Testis (tissue), 2 donors: ENCODE measurements at regions not wholly inside any gene's neighbourhood (a gene's known extent, or its start where the extent isn't known, plus 50 kb on each side); places are given as distances from the start of the nearest gene placed in this dataset.
"Not testable (repeated sequence)": the region's sequence is repeated elsewhere in the genome, so short reads cannot be mapped to it uniquely, and the experiment has no call there.

ENCODE experiments used
- DNase-seq: peaks from one replicate; pipeline ENCODE4 v3.0.0-alpha.2; 2019
- H3K27ac ChIP-seq, 2 donors: fragments of 200-600 bp; sonication (generic); one replicate each; pipeline ENCODE4 v1.5.1; 2019
- H3K27me3 ChIP-seq: fragments of 200-600 bp; sonication (generic); one replicate; pipeline ENCODE4 v1.5.1; 2019
- H3K36me3 ChIP-seq: fragments of 200-600 bp; sonication (generic); one replicate; pipeline ENCODE4 v1.5.1; 2017; ENCODE audit warnings: low read depth; ENCODE audit errors: missing control alignments
- H3K4me1 ChIP-seq: fragments of 200-600 bp; sonication (generic); one replicate; pipeline ENCODE4 v1.5.1; 2019
- H3K4me3 ChIP-seq, 2 donors: fragments of 200-600 bp; sonication (generic); one replicate each; pipeline ENCODE4 v1.5.1; 2017 to 2019
- H3K9me3 ChIP-seq: fragments of 200-600 bp; sonication (generic); one replicate; pipeline ENCODE4 v1.5.1; 2017
- POLR2A ChIP-seq: fragments of 450-650 bp; IDR thresholded peaks from one replicate; pipeline ENCODE4 v1.6.1; 2017; ENCODE audit warnings: antibody characterized with exemption, mild to moderate bottlenecking, moderate library complexity
- WGBS, 2 donors: methylation state at CpG; one replicate each; pipeline ENCODE4 v1.1.5; 2018; 5-methylcytosine and 5-hydroxymethylcytosine counted together
- intact Hi-C: fragments of 100-400 bp; cut with DNase I; formaldehyde crosslinking; loops from one replicate; pipeline ENCODE4 v1.15.1; 2023; ENCODE audit warnings: low total_unique reads
- TF ChIP-seq, protein P1 (sequence below), 3 experiments: fragments of 450-650 bp in 2 of 3; fragments of 200-600 bp in 1 of 3; sonication (generic) in 1 of 3; IDR thresholded peaks; one replicate each; pipeline ENCODE4 v1.5.1; 2016 to 2019; ENCODE audit warnings: antibody characterized with exemption in 3 of 3, mild to moderate bottlenecking in 2 of 3, moderate library complexity in 1 of 3

DNA sequence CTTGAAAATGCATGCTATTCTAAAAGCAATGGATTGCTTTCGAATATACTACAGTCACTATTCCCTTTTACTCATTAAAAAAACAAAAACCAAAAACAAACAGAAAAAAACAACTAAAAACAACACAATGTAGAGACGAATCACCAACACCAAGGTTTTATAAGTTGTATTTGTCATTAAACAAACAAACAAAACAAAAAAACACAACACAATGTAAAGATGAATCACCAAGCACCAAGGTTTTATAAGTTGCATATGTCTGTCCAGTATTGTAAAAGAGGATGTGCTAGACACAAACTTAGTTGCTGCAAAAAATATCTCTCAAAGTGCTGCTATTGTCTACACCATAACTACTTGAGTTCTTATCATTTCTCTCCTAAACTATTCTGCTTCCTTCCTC, 1269.2 kb downstream of the EFNA5 start:
- WGBS, 2 donors, result 83 to 86% methylated on average over 2 of the region's 2 CpGs
- H3K4me3 ChIP-seq, result no peak overlapping the region
- TF ChIP-seq POLR2A, result no peak
- TF ChIP-seq, protein P1, sequence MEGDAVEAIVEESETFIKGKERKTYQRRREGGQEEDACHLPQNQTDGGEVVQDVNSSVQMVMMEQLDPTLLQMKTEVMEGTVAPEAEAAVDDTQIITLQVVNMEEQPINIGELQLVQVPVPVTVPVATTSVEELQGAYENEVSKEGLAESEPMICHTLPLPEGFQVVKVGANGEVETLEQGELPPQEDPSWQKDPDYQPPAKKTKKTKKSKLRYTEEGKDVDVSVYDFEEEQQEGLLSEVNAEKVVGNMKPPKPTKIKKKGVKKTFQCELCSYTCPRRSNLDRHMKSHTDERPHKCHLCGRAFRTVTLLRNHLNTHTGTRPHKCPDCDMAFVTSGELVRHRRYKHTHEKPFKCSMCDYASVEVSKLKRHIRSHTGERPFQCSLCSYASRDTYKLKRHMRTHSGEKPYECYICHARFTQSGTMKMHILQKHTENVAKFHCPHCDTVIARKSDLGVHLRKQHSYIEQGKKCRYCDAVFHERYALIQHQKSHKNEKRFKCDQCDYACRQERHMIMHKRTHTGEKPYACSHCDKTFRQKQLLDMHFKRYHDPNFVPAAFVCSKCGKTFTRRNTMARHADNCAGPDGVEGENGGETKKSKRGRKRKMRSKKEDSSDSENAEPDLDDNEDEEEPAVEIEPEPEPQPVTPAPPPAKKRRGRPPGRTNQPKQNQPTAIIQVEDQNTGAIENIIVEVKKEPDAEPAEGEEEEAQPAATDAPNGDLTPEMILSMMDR (IDR thresholded peaks at IDR 0.05), result no peak
- DNase-seq, result no peak
- H3K27me3 ChIP-seq, result no peaks in the 10 kb centered on the region
- no peaks in the 10 kb centered on the region for H3K9me3 ChIP-seq
- no peaks in the 10 kb centered on the region for H3K4me1 ChIP-seq
- H3K36me3 ChIP-seq, result no peaks in the 10 kb centered on the region
- intact Hi-C loops, result no loop called here
- H3K27ac ChIP-seq, result no peak overlapping the region

DNA sequence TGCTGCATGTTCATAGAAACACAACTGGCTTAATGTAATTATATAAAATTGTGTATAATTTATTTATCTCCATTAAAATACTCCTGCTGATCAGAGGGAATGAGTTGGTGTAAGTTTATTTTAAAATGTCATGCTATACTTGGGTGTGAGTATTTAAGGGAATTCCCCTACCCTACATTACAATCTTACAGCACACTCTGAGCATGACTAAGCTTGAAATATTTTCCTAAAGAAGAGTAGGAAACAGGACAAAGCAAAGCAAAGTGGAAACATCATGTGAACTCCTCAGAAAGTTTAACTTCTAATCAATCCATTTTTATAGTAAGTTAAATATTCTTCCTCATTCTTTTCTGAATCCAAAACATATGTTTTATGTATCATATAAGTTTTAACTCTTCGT, 1271.3 kb downstream of the EFNA5 start:
- WGBS, 2 donors, result 89% methylated on average over 1 of the region's 1 CpG
- no peaks in the 10 kb centered on the region for H3K27me3 ChIP-seq
- intact Hi-C loops, result no loop called here
- H3K4me1 ChIP-seq, result no peaks in the 10 kb centered on the region
- H3K4me3 ChIP-seq, result no peak overlapping the region
- no peak for DNase-seq
- H3K9me3 ChIP-seq, result no peaks in the 10 kb centered on the region
- TF ChIP-seq, protein P1 (IDR thresholded peaks at IDR 0.05), result no peak
- TF ChIP-seq POLR2A, result no peak
- H3K27ac ChIP-seq, result no peak overlapping the region
- no peaks in the 10 kb centered on the region for H3K36me3 ChIP-seq

DNA sequence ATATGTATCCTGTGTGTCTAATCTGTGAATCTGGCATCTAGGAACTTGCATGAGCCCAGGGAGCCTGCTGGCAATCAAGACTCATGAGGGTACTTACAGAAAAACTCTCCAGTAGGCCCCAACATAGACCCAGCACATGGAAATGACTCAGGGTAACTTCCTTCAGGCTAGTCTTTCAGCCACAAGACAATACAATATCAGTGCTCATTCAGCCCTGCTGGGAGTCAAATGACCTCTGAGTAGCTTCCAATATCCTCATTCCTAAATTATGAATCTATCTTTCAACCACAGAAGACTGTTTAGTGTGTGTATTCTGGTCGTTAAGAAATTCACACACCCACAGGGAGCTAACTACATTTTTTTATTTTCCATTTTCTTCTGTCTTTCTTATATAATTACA, 1273.0 kb downstream of the EFNA5 start:
- TF ChIP-seq, protein P1 (IDR thresholded peaks at IDR 0.05), result no peak
- no peak for TF ChIP-seq POLR2A
- intact Hi-C loops, result no loop called here
- no peaks in the 10 kb centered on the region for H3K36me3 ChIP-seq
- WGBS, 2 donors, result 34 to 43% methylated on average over 1 of the region's 1 CpG
- H3K9me3 ChIP-seq, result no peaks in the 10 kb centered on the region
- H3K27ac ChIP-seq, result no peak overlapping the region
- no peak for DNase-seq
- H3K4me3 ChIP-seq, result no peak overlapping the region
- H3K4me1 ChIP-seq, result no peaks in the 10 kb centered on the region
- no peaks in the 10 kb centered on the region for H3K27me3 ChIP-seq

DNA sequence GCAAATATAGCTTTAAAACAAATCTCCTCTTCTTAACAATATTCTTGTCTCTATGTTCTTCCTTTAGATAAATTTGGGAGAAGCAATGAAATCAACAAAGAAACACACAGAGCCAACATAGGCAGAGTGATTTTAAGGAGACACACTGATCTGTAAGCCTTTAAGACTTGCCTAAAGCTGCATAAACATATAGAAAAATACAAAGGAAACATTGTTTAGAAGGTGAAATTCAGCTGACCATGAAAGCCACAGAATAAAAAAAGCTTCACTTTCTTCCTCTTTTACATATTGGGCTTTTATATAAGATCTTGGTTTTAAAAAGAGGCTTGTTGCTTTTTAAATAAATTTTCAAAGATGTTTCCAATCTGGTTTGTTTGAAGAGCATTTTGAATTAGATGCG, 1277.5 kb downstream of the EFNA5 start:
- Histone ChIP-seq H3K9me3 (no peaks in the 10 kb centered on the region), H3K27ac (no peak overlapping the region), H3K4me1 (no peaks in the 10 kb centered on the region), H3K36me3 (no peaks in the 10 kb centered on the region), H3K4me3 (no peak overlapping the region), H3K27me3 (no peaks in the 10 kb centered on the region)
- intact Hi-C loops, result no loop called here
- 94 to 96% methylated on average over 1 of the region's 1 CpG for WGBS, 2 donors
- no peak for TF ChIP-seq POLR2A
- TF ChIP-seq, protein P1 (IDR thresholded peaks at IDR 0.05), result no peak
- no peak for DNase-seq

DNA sequence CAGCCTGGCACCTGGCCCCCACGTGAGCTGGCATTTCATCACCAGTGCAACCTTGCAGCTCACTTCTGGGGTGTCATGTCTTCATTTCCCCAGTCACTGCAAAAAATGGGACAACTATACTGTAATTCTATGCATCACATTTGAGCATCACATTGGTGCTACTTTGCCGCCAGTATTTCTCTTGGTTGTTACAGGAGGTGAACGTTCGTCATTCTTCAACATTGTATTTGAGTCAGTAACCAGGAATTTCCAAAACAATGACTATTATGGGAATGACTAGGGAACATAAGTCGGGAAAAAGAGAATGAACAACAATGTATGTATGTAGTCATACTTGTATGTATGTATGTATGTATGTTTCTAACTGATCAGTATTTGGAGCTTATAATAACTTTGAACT, 1278.0 kb downstream of the EFNA5 start:
- DNase-seq, result no peak
- no peak overlapping the region for H3K27ac ChIP-seq
- no peak for TF ChIP-seq POLR2A
- TF ChIP-seq, protein P1 (IDR thresholded peaks at IDR 0.05), result no peak
- intact Hi-C loops, result no loop called here
- no peaks in the 10 kb centered on the region for H3K36me3 ChIP-seq
- H3K27me3 ChIP-seq, result no peaks in the 10 kb centered on the region
- H3K9me3 ChIP-seq, result no peaks in the 10 kb centered on the region
- H3K4me3 ChIP-seq, result no peak overlapping the region
- WGBS, 2 donors, result 87 to 94% methylated on average over 5 of the region's 5 CpGs
- no peaks in the 10 kb centered on the region for H3K4me1 ChIP-seq

DNA sequence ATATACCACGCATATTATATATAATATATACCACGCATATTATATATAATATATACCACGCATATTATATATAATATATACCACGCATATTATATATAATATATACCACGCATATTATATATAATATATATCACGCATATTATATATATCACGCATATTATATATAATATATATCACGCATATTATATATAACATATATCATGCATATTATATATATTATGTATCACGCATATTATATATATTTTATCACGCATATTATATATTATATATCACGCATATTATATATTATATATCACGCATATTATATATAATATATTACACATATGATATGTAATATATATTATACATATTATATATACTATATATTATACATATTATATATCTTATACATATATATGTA, 1283.0 kb downstream of the EFNA5 start:
- 86 to 87% methylated on average over 6 to 11 of the region's 12 CpGs for WGBS, 2 donors
- intact Hi-C loops, H3K27ac ChIP-seq, H3K27me3 ChIP-seq, H3K4me3 ChIP-seq, DNase-seq, H3K9me3 ChIP-seq, H3K4me1 ChIP-seq, H3K36me3 ChIP-seq: not testable (repeated sequence)
